Neural cell (in vitro differentiated cells): ENCODE measurements at regions not wholly inside any gene's neighbourhood (a gene's known extent, or its start where the extent isn't known, plus 50 kb on each side); places are given as distances from the start of the nearest gene placed in this dataset.

Experiments used
- CTCF ChIP-seq: fragments of 450-650 bp; IDR thresholded peaks from 2 replicates; pipeline ENCODE4 v1.5.1; 2014; ENCODE audit warnings: antibody characterized with exemption, mild to moderate bottlenecking, moderate library complexity; ENCODE audit not compliant: poor library complexity, severe bottlenecking
- EP300 ChIP-seq: fragments of 450-650 bp; conservative IDR thresholded peaks from 2 replicates; pipeline ENCODE4 v1.6.1; 2014; ENCODE audit warnings: antibody characterized with exemption, mild to moderate bottlenecking, moderate library complexity; ENCODE audit not compliant: poor library complexity, severe bottlenecking
- POLR2AphosphoS5 ChIP-seq: IDR thresholded peaks from 2 replicates; pipeline ENCODE4 v1.6.1; 2012
- RAD21 ChIP-seq: fragments of 450-650 bp; conservative IDR thresholded peaks from 2 replicates; pipeline ENCODE4 v1.6.1; 2014; ENCODE audit warnings: antibody characterized with exemption, mild to moderate bottlenecking, moderate library complexity

DNA sequence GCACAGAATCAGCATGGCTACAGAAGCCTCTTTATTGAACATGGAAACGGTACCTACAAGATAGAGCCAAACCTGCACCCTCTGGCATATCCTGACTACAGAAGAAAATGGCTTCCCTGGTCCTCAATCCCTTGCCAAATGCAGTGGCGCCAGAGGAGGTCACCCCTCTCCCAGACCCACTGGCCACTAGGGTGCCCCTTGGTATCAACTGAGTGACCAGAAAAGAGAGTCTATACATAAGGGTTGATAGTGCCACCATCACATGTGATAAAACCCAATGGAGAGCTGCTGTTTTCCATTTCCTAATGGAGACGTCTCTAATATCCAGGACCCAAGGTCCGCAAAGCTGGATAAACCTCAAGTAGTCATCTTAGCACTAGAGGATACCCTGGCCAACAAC lies 52.7 kb upstream of the ALK start:
- TF ChIP-seq CTCF (no peak), RAD21 (no peak), POLR2AphosphoS5 (no peak), EP300 (no peak)
